HG03066 (cell line): ENCODE measurements at regions not wholly inside any gene's neighbourhood (a gene's known extent, or its start where the extent isn't known, plus 50 kb on each side); places are given as distances from the start of the nearest gene placed in this dataset.

ENCODE experiments used
- ATAC-seq: cut with Tn5 transposase; IDR thresholded peaks from one replicate; pipeline ENCODE4 v1.9.1; 2021; ENCODE audit warnings: low read depth; ENCODE audit not compliant: unreplicated experiment

- ATAC-seq = no peak
Measured at GRCh38 chr5:14019768-14020290, 75.3 kb upstream of the DNAH5 start.

DNA sequence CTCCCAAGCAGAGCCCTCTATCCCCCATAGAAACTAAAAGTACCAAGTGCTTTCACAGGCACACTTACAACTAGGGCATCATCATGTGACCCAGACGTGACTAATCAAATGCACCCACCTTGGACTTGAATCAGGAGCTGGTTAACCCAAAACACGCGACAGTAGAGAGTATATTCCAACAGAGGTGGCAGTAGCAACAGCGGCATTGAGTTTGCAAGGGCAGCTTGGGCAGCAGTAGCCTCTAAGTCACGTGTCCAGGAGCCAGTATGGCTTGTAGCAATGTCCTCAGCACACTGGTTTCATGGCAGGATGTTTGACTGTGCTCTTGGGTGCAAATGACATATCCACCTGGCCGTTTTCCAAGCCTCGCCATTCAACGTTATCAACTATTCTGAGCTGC is 73.4 kb upstream of the DNAH5 start:
- no peak for ATAC-seq

DNA sequence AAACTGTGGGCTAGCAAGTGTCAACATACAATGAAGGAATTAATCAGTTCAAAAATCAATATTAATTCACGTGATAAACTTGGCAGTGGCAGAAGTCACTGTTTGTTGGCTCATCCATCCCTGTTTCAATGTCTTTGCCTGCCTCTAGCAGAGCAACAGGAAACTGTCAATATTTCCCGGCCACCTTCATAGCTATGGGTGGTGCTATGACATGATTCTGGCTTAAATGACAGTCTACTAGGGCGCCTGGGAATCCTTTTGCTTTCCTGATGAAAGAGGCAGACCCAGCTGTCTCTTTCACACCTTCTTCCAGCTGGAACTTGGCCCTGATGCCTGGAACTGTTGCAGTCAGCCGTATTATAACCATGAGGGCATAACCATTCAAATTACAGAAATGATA is 72.1 kb upstream of the DNAH5 start:
- no peak for ATAC-seq

GRCh38 chr5:14011089-14012020 is 66.9 kb upstream of the DNAH5 start:
- peak; percentile 92 for ATAC-seq

- ATAC-seq = no peak
Measured at GRCh38 chr5:14009575-14009974, 65.1 kb upstream of the DNAH5 start.

GRCh38 chr5:14008819-14009311 is 64.4 kb upstream of the DNAH5 start:
- no peak for ATAC-seq

DNA sequence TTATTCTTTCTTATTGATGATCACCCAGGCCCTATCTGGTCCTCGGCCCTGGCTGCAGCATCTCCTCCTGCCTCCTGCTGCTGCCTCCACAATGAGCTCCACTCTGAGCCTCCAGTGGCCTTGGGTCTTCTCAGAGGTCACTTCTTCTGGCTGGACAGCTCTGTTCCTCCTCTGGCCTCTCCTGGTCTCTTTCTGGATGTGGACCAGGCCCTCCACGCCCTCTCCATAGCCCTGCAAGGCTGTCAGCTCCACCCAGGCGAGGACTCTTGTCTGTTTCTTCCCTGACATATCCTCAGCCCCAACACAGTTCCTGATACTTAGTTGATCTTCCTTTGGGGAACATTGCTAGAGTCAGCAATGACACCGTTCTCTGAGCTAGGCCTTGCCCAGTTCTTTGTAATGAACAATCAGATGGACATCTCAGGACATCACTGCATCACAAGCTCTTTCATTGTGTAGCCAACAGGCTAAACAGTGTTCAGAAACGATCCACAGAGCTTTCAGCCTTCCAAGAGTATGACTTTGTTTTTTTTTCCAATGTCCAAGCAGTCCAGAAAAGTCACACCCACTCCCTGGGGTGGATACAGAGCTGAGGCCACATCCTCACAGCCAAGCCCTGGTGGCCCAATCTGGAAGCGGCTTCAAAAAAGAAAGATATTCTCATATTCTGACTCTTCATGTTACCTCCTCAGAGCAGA is 62.5 kb upstream of the DNAH5 start:
- no peak for ATAC-seq

- no peak for ATAC-seq
Measured at GRCh38 chr5:14004598-14005394, 60.3 kb upstream of the DNAH5 start.

DNA sequence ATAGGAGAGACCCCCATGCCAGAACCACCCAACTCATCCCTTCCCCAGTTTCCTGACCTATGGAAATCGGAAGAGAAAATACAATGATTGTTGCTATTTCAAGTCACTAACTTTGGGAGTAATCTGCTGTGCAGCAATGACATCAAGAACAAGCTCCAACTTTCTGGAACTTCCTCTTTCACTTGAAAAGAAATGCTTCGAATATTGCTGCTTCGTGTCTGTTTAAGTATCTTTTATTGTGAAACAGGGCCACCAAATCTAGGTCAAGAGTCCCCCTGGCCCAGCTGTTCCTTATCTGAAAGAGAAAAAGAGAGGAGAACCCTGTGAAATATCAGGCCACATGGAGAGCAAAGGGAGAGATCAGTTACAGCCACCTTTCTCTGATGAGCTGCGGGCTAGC is 59.4 kb upstream of the DNAH5 start:
- no peak for ATAC-seq

- ATAC-seq = no peak
Measured at GRCh38 chr5:14003513-14003912, 59.0 kb upstream of the DNAH5 start.

- ATAC-seq = no peak
Measured at GRCh38 chr5:13998254-13998653, 53.8 kb upstream of the DNAH5 start.

DNA sequence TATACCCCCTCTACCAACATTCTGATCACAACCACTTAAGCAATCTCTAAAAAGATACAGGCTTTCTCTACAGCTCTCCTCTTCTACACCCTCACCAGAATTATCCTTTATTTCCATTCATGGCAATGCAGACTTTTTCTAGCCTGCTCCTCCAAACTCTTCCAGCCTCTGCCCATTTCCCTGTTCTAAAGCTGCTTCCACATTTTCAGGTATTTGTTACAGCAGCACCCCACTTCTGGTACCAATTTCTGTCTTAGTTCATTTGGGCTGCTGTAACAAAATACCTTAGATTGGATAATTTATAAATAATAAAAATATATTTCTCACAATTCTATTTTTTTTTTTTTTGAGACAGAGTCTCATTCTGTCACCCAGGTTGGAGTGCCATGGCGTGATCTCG is 53.0 kb upstream of the DNAH5 start:
- ATAC-seq = no peak

DNA sequence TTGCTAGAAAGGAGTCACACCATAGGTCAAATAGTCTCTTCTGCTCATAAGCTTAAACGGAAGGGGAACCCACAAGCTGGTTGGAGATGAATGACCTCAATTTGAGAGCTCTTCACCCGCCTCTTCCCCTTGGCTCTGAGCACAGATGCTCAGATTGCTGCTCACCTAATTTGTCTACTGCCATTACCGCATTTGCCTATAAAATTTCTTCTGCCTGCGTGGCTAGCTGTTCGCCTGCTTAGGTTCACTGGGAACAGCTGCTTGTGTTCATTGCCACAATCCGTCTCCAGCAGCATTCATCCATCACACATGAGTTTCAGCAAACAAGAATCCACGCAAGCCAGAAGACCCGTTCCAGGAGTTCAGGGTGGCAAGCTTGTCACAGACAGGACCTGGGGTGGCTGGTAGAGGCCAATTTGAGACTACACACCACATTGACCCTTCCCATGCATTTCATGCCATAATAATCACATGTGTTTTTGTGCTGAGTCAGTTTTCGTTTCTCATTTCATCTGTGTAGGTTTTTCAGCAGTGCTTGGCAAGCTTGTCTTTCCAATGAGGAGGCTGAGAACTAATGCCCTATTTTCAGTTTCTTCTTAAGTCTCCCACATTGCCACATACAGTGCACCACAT is 50.2 kb upstream of the DNAH5 start:
- ATAC-seq = no peak
